ENCODE measurements at regions not wholly inside any gene's neighbourhood (a gene's known extent, or its start where the extent isn't known, plus 50 kb on each side); places are given as distances from the start of the nearest gene placed in this dataset.

DNA sequence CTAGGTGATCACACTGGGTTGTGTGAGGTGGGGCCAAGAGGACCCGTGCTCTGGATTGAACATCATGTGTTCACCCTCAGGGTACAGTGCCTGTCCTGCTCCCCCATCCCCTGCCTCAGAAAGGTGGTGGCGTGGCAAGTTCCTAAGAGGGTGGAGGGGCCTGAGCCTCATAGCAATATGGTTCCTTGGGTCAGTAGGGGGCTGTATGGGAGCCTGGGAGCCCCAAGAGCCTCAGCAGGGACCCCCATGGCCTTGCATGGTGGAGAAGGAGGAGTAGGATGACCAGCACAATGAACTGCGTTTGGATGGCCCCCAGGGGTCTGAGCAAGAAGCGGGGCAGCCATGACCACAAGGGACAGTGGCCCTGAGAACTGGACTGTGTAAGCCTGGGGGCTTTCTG is 89.6 kb upstream of the SHB start:
- no peak for DNase-seq (ENCODE audit: low read depth)

GRCh38 chr9:38157711-38158110 is 88.7 kb upstream of the SHB start:
- no peak for DNase-seq (ENCODE audit: low read depth)

- DNase-seq (ENCODE audit: low read depth): no peak
These were observed 85.7 kb upstream of the SHB start for GRCh38 chr9:38154501-38155421.

- no peak for DNase-seq (ENCODE audit: low read depth)
These were observed 84.9 kb upstream of the SHB start for GRCh38 chr9:38153910-38154291.

DNA sequence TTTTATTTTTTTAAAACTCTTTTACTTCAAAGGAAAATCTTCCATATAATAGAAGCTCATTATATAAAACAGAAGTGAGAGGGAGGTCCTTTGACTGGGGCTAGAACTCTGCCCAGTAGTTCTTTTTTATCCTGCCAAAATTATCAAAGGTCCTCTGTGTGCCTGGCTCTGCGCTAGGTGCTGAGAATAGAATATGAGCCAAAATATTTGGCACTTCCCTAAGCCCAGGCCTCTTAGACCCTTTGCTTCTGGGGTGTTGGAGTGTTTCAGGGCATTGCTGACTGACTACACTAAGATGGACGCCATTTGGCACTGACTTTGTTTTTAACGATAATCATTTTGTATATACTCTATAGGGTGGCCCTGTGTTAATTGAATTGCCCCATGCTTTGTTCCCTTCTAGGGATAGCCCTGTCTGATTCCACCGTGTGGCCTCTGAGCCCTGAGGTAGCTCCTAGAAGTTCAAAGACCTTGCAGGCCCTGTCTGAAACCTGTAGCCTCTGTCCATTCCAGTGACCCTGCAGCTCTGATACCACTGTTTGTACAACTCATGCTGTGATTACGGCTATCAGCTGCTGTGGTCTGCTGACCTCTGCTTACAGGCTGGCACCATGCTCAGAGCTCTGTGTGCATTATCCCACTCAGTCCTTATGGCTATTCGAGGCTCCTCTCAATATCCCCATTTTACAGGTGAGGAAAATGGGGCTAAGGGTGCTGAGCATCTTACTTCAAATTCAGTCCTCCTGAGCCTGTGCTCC is 84.3 kb upstream of the SHB start:
- no peak for DNase-seq (ENCODE audit: low read depth)

- DNase-seq (ENCODE audit: low read depth): no peak
These were observed 80.6 kb upstream of the SHB start for GRCh38 chr9:38149647-38150046.

DNA sequence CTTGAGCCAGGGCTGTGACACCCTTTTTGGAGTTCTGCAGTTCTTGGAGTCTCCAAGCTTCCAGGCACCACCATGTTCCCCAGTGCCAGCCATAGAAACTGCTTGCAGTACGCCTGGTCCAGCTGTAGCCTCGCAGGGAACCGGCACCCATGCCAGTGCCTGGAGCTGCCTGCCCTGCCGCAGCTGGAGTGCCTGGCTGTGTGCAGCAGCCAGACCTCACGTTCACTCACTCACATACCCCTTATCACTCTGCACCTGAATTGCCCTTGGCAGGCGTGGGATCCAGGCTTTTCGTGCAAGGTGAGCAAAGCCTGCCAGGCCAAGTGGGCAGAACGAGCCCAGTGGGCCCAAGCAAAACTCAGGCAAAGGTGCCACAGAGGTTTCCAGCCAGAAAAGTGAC is 77.8 kb upstream of the SHB start:
- DNase-seq (ENCODE audit: low read depth): no peak

- DNase-seq (ENCODE audit: low read depth): no peak
These were observed 76.6 kb upstream of the SHB start for GRCh38 chr9:38145526-38146053.

DNA sequence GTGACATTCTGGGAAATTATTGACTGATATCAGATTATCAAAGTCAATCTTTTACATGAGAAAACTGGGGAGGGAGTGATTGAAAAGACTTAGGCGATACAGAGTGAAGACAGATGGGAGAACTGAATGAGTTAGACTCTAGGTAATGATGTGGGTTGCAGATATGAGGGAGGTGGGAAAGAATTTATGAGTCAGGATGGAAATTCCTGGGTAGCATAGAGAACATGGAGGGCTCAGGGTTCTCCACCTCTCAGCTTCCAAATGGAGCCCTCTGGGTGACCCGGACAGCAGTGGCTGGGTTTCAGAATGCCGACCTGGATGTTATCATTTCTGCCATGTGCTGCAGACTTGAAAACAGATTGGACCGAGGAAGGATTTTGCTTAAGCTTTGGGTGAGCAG is 75.4 kb upstream of the SHB start:
- no peak for DNase-seq (ENCODE audit: low read depth)

GRCh38 chr9:38141746-38142591 is 72.9 kb upstream of the SHB start:
- DNase-seq (ENCODE audit: low read depth): no peak

DNA sequence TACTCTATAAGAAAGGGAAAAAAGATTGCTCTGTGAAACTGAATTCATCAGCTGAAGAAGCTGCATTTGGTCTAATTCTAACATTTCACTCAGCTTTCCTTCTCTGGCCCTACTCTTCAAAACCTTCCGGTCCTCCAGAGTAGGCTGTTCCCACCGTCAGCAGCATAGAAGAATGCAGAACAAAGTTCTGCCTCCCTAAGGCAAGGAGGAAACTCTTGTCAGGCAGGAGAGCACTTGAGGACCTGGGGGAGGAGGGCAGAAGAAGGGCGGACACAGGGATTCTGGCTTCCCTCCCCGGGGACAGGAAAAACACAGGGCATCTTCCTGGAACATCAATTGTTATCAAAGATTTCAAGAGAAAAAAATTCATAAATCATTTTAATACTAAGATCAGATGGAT is 69.2 kb upstream of the SHB start:
- DNase-seq (ENCODE audit: low read depth): no peak

DNA sequence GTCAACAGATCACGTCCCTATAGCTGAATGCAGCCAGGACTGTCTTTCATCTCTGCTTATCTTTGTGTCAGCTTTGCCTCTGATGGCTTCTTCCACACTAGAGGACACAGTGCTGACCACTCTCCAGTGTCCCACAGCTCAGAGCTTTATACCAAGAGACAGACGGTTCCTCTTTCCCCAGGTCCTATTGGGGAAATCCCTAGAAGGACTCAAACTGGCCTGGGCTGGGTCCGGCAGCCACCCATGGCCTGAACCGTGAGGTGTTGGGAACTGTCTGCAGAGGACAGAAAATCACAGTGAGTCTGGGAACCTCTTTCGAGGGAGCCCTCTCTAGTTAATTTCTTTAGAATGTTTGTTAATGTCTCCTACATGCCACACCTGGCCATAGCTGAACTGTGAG is 68.3 kb upstream of the SHB start:
- DNase-seq (ENCODE audit: low read depth): no peak

GRCh38 chr9:38136386-38136785 is 67.4 kb upstream of the SHB start:
- DNase-seq (ENCODE audit: low read depth): no peak

GRCh38 chr9:38134611-38135237 is 65.7 kb upstream of the SHB start:
- no peak for DNase-seq (ENCODE audit: low read depth)

DNA sequence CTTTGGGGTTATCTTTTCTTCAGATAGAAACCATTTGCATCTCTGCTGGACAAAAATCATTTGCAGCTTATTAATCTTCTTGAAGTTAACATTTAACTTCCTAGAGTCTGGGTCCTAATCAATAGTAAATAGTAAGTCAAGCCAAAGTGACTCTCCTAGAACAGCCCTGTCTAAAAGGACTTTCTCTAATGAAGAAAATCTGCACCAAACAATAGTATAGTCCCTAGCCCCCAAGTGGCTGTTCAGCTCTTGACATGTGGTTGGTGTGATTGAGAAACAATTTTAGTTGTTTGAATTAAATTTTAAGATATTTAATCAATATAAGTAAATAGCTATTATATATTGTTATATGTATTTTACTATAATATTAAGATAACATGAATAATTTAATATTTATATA is 64.6 kb upstream of the SHB start:
- no peak for DNase-seq (ENCODE audit: low read depth)

- DNase-seq (ENCODE audit: low read depth): no peak
These were observed 63.9 kb upstream of the SHB start for GRCh38 chr9:38132956-38133355.

DNA sequence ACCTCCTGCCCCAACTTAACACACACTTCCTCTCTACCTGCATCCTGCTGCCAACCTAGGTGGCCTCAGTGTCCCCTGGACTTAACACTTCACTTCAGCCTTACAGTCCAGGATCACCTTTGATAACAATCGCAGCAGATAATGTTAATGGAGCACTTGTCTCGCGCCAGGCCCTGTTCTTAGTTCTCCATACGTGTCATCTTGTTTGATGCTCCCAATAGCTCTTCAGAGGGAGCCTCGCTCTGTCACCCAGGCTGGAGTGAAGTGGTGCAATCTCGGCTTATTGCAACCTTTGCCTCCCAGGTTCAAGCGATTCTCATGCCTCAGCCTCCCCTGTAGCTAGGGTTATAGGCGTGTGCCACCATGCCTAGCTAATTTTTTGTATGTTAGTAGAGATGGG is 62.7 kb upstream of the SHB start:
- DNase-seq (ENCODE audit: low read depth): no peak

GRCh38 chr9:38130724-38131123 is 61.7 kb upstream of the SHB start:
- no peak for DNase-seq (ENCODE audit: low read depth)

DNA sequence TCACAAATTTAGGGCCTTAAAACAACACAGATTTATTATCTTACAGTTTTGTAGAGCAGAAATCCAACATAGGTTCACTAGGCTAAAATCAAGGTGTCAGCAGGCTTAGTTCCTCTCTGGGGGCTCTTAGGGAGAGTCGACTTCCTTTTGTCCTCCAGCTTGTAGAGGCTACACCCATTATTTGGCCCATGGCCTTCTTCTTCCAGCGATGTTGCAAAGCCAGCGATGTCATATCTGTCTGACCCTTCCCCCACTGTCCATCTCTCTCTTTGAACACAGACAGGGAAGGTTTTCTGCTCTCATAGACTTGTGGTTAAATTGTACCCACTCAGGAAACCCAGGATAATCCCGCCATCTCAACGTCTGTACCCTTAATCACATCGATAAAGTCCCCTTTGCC is 60.3 kb upstream of the SHB start:
- DNase-seq (ENCODE audit: low read depth): no peak

DNA sequence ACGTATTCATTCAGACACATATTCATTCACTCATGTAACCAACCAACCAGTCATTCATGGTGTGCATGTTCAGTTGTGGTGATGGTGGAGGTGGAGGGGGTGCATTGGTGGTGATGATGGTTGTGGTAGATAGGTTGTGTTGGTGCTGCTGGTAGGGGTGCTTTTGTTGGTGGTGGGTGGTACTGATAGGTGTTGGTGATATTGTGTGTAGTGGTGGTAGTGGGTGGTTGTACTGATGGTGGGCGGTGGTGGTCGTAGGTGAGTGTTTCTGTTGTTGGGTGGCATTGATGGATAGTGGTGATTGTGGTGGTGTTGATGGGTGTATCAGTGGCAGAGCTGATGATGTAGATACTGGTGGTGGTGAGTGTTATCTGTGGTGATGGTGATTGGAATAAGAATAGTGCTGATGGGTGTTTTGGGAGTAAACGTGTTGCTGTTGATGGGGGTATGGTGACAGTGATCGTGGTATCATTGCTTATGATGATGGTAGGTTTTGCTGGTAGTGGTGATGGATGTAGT is 59.8 kb upstream of the SHB start:
- no peak for DNase-seq (ENCODE audit: low read depth)

GRCh38 chr9:38127271-38127839 is 58.3 kb upstream of the SHB start:
- no peak for DNase-seq (ENCODE audit: low read depth)

Measured in forelimb muscle (tissue), 1 donor.